ENCODE measurements at regions not wholly inside any gene's neighbourhood (a gene's known extent, or its start where the extent isn't known, plus 50 kb on each side); places are given as distances from the start of the nearest gene placed in this dataset.
"Not testable (repeated sequence)": the region's sequence is repeated elsewhere in the genome, so short reads cannot be mapped to it uniquely, and the experiment has no call there.

DNA sequence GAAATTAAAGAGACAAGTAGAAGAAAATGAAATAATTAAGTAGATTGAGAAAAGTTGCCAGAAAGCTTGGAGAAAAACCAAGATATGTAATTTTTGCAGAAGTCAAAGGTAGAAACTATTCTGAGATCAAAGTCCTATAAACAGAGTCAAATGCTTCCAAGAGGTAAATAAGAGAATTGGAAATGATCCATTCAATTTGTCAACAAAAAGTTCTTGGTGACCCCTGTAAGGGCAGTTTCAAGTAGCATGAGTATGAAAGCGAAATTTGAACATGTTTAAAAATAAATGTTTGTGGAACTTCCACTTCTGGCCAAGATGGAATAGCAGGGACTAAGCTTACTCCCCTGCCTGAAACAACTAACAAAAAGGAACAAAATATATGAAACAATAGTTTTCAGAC is 562.0 kb downstream of the SMARCA1 start:
- H3K4me3 ChIP-seq (ENCODE audit: low read depth, low read length) = no peak overlapping the region
- TF ChIP-seq, protein P1, sequence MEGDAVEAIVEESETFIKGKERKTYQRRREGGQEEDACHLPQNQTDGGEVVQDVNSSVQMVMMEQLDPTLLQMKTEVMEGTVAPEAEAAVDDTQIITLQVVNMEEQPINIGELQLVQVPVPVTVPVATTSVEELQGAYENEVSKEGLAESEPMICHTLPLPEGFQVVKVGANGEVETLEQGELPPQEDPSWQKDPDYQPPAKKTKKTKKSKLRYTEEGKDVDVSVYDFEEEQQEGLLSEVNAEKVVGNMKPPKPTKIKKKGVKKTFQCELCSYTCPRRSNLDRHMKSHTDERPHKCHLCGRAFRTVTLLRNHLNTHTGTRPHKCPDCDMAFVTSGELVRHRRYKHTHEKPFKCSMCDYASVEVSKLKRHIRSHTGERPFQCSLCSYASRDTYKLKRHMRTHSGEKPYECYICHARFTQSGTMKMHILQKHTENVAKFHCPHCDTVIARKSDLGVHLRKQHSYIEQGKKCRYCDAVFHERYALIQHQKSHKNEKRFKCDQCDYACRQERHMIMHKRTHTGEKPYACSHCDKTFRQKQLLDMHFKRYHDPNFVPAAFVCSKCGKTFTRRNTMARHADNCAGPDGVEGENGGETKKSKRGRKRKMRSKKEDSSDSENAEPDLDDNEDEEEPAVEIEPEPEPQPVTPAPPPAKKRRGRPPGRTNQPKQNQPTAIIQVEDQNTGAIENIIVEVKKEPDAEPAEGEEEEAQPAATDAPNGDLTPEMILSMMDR (IDR thresholded peaks at IDR 0.05; ENCODE audit: insufficient read depth, low read depth, low read length) = no peak
- DNase-seq (ENCODE audit: low read depth) = no peak

DNA sequence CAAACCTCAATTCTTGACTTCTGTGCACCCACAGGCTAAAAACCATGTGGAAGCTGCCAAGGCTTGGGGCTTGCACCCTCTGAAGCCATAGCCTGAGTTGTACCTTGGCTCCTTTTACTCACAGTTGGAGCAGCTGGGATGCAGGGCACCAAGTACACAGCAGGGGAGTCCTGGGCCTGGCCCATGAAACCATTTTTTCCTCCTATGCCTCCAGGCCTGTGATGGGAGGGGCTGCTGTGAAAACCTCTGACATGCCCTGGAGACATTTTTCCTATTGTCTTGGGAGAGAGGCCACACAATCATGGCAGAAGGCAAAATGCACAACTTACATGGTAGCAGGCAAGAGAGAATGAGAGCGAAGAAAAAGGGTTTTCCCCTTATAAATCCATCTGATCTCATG is 568.6 kb downstream of the SMARCA1 start:
- H3K4me3 ChIP-seq (ENCODE audit: low read depth, low read length); DNase-seq (ENCODE audit: low read depth): not testable (repeated sequence)

DNA sequence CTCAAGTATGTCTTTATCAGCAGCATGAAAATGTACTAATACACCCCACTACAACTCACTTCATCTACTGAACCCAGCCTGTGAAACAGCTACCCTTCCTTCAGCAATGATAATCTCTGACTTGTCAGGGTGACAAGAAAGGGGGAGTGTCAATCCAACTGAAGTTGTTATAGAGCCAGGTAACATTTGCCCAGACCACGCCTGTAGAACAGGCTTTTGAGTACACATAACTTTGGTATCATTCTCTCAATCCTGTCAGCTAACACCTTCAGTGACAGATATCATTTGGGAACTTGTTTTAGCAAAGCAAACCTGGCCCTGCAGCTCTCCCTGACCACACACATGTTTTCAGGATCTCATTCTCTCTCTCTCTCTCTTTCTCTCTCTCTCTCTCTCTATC is 592.2 kb downstream of the SMARCA1 start:
- H3K4me3 ChIP-seq (ENCODE audit: low read depth, low read length) = no peak overlapping the region
- TF ChIP-seq, protein P1 (IDR thresholded peaks at IDR 0.05; ENCODE audit: insufficient read depth, low read depth, low read length) = no peak
- DNase-seq (ENCODE audit: low read depth) = no peak

DNA sequence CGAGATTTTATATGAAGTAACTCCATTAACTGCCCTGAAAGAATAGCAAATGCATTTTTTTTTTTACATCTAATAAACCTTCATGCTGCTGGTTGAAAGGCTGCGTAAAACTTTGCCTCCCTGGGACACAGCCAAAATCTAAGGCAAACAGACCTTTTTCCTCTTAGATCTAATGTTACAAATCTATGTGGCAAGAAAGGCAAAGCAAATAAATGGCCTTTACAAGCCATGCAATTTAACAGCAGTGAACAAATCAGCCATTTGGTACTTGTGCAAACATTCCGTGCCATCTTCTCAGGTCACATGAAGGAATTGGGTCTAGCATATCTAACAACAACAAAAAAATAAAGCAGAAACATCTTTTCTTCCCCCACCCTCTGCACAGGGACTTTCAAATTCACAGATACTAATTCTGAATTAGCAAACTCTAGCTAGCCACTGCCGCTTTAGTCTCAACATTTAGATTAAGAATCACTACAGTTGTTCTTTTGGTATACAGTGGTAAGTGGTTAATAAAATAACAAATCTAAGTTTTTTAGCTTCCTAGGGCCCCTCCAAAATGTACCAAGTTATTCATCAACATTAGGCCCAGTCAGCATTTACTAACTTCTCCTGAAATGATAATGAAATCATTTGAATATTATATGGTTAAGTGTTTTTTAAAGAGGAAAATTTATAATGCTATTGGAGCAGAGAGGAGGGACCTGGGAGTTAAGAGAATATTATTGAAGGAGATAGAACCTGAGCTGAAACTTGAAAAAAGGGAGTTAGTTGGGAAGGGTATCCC is 593.8 kb downstream of the SMARCA1 start:
- no peak overlapping the region for H3K4me3 ChIP-seq (ENCODE audit: low read depth, low read length)
- TF ChIP-seq, protein P1 (IDR thresholded peaks at IDR 0.05; ENCODE audit: insufficient read depth, low read depth, low read length) = no peak
- no peak for DNase-seq (ENCODE audit: low read depth)

DNA sequence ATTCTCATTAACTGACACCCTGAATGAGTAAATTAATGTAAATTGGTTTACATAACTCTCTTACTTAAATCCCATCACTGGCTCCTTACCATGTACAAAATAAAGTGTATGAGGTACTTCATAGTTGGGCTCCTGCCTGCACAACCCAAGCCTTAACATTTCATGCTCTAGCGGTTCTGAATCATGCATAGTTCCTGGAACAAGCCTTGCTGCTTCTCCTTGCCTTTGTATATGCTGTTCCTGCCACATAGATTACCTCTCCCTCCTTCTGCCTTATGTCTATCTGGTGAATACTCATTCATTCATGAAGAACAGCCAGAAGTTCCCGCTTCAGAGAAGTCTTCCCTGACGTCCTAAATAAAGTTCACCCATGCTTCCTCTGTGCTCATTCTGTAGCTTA is 594.7 kb downstream of the SMARCA1 start:
- TF ChIP-seq, protein P1 (IDR thresholded peaks at IDR 0.05; ENCODE audit: insufficient read depth, low read depth, low read length) = no peak
- DNase-seq (ENCODE audit: low read depth) = no peak
- no peak overlapping the region for H3K4me3 ChIP-seq (ENCODE audit: low read depth, low read length)

DNA sequence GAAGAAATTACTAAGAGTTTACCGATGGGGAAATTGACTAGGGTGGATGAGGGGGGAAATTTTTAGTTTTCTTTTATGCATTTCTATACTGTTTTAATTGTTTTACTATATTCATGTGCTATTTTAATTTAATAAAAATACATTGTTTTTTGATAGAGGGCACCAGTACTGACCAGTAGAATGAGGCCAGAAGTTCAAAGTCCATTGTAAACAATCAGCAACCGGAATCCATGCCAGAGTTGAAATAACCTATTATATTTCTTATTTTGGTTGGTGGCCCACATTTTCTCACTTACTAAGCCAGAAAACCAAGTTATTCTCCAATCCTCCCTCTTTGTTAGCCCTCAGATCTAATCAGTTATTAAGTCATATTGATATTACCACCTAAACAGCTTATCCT is 595.9 kb downstream of the SMARCA1 start:
- TF ChIP-seq, protein P1 (IDR thresholded peaks at IDR 0.05; ENCODE audit: insufficient read depth, low read depth, low read length) = no peak
- DNase-seq (ENCODE audit: low read depth) = no peak

DNA sequence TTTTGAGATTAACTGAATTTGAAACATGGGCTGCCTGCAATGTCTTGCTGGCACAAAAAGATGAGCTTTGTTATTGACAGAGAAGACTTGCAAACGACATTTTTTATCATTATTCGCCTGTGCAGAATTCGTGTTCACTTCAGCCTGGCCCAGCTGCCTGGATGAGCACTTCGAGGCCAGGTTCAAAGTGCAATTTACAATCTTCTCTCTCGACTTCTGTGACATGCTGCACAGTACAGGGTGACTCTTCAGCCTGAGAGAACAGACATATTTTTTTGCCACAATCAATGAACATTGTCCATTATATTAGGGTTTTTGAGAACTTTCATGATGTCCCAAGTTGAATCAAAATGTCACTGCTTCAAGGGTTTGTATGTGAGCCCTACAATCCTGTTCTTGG is 616.5 kb downstream of the SMARCA1 start:
- no peak for DNase-seq (ENCODE audit: low read depth)
- H3K4me3 ChIP-seq (ENCODE audit: low read depth, low read length) = no peak overlapping the region
- TF ChIP-seq, protein P1 (IDR thresholded peaks at IDR 0.05; ENCODE audit: insufficient read depth, low read depth, low read length) = no peak

More for the DNA sequence above, 595.9 kb downstream of the SMARCA1 start:
- H3K4me3 ChIP-seq (ENCODE audit: low read depth, low read length) = no peak overlapping the region

Data from fibroblast of villous mesenchyme (primary cell).